Stimulated activated effector memory CD8-positive, alpha-beta T cell treated with anti-CD3 and anti-CD28 coated beads, Interleukin-12 subunit alpha, Interleukin-12 subunit beta, amount 100 ng/mL, for 72 hours (primary cell): ENCODE measurements at regions not wholly inside any gene's neighbourhood (a gene's known extent, or its start where the extent isn't known, plus 50 kb on each side); places are given as distances from the start of the nearest gene placed in this dataset.
A peak's percentile ranks its signal among the peaks of the same experiment; 100 is the strongest.

Experiments
- ATAC-seq: fragments of 150-1000 bp; cut with Tn5 transposase; 2 replicates; pipeline ENCODE4 v1.10.0; 2021
- DNase-seq, 2 donors: peaks; one replicate each; pipeline ENCODE4 v3.0.0; 2021 to 2022; ENCODE audit warnings: low spot score in 2 of 2
- H3K27ac Mint-ChIP-seq: one replicate; pipeline ENCODE4 v1.8.0; 2022; ENCODE audit warnings: mild to moderate bottlenecking, mixed read lengths
- H3K36me3 Mint-ChIP-seq: one replicate; pipeline ENCODE4 v1.8.0; 2022; ENCODE audit warnings: mild to moderate bottlenecking, mixed read lengths
- H3K4me1 Mint-ChIP-seq: one replicate; pipeline ENCODE4 v1.8.0; 2022; ENCODE audit warnings: mixed read lengths
- H3K4me3 Mint-ChIP-seq: one replicate; pipeline ENCODE4 v1.8.0; 2022; ENCODE audit warnings: mild to moderate bottlenecking, mixed read lengths
- H3K9me3 Mint-ChIP-seq: one replicate; pipeline ENCODE4 v1.8.0; 2022; ENCODE audit warnings: mixed read lengths

DNA sequence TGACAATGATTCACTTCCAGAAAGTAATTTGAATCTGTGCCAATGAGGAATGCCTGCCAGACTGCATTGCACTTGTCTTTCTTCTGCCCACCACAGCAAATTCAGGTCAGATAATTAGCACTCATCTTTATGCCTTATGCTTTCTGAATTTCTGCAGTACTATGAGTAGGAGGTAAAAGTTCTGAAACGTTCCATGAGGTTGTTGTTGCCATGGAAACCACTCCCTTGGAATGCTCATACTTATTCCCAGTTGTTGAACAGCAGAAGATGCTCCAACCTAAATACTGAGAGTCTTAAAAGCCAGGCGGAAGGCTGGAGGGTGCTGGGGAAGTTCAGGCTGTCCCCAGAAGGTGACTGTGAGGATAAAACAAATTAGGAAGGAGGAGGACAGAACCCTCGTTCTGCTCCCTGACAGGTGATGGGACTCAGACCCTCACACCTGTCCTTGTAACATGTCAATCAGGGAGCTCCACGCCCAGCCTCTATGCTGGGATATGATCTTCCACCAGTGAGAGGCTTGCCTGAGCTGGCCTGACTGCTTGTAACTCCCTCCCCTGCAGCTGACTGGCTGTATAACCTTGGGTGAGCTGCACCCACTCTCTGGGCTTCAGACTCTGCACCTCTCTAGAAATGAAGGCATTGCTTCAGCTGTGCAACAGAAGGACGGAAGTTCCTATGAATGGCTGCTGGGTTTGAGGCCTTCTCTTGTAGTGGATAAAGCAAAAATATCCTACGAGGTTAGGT lies 554.3 kb upstream of the MGMT start:
- Mint-ChIP-seq H3K4me1 (no peaks in the 10 kb centered on the region), H3K9me3 (no peaks in the 10 kb centered on the region), H3K36me3 (no peaks in the 10 kb centered on the region), H3K27ac (no peak overlapping the region), H3K4me3 (no peak overlapping the region)
- ATAC-seq, result peak; percentile 39
- DNase-seq, result no peak

DNA sequence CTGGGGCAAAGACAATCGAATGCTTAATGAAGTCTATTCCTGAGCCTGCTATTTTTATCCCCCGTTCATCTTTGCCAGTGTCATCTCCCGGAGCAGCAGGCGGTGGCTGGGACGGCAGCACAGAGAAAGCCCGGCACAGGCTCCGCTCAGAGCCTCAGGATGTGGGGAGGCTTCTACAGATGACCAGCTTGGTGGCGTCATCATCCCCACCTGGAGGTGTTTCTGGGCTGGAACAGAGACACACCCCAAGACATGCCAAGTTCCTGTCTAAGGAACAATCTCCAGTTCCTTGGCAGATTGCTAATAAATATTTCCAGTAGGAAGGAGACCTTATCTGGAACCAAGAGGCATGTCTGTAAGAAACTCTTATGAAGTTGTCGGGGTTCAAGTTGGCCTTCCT lies 552.4 kb upstream of the MGMT start:
- ATAC-seq (no peak), DNase-seq (no peak)
- H3K36me3 Mint-ChIP-seq, result no peaks in the 10 kb centered on the region
- H3K27ac Mint-ChIP-seq, result no peak overlapping the region
- H3K9me3 Mint-ChIP-seq, result no peaks in the 10 kb centered on the region
- no peak overlapping the region for H3K4me3 Mint-ChIP-seq
- H3K4me1 Mint-ChIP-seq, result no peaks in the 10 kb centered on the region

DNA sequence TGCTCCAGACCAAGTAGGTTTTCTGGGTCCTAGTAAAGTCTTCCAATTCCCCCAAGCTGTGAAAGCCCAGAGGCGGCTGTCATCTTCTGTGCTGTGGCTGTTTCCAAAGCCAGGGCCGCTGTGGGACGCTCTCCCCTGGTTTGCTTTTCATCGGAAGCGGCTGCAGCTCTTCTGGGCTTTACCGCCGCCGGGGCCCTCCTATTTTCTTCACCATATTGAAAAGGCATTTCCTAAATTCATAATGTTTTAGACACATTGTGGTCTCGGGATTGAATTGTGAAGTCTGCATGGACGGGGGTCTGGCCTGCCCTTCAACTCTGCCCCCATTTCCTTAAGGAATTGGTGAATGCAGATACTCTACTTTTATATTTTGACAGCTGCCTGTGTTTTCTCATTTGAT lies 551.4 kb upstream of the MGMT start:
- no peak overlapping the region for H3K4me3 Mint-ChIP-seq
- no peak for DNase-seq
- no peaks in the 10 kb centered on the region for H3K9me3 Mint-ChIP-seq
- H3K4me1 Mint-ChIP-seq, result no peaks in the 10 kb centered on the region
- ATAC-seq, result no peak
- no peaks in the 10 kb centered on the region for H3K36me3 Mint-ChIP-seq
- no peak overlapping the region for H3K27ac Mint-ChIP-seq

DNA sequence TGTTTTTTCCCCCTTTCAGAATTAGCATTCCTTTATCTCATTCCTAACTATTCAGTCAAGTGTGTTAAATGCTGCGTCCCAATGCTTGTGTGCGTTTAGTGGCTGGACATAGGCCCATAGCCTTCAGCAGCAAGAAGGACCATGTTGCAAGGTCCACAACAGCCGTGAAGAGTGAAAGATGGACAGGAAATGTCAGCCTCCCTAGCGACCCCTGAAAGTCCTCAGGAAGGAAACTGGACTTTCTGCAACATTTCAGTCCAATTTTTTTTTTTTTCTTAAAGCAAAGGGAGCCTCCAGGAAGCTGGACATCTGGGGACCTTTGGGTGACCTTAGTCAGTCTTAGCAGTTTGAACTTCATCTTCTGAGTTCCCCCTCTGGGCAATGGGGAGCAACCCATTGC lies 550.7 kb upstream of the MGMT start:
- ATAC-seq (no peak), DNase-seq (no peak)
- no peaks in the 10 kb centered on the region for H3K9me3 Mint-ChIP-seq
- no peak overlapping the region for H3K4me3 Mint-ChIP-seq
- no peak overlapping the region for H3K27ac Mint-ChIP-seq
- no peaks in the 10 kb centered on the region for H3K4me1 Mint-ChIP-seq
- H3K36me3 Mint-ChIP-seq, result no peaks in the 10 kb centered on the region

DNA sequence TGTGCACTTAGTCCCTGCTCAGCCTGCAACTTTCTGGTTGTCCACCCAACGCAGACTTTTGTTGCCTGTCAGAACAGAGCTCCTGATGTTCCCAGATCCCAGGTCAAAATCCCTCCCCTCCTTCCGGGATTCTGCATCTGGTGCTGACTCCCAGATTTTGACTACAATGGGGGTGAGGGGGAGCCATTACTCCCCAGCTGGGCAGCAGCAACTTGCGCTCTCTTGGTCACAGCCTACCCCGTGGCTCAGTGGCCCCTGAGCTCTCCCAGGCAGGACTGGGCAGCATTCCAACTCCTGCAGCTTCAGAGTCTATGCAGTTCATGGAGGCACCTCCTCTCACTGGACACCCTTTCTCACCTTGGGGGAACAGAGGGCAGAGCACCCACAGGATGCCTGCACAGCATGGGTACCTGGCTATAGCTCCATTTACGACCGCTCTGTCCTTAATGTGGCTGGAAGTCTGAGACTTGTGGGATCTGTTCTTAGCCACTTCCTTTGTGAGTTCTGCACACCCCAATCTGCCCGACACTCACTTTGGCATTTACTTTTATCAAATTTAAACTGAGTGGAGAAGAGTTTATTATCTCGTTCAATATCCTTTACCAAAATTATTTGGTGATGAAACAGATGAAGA lies 545.5 kb upstream of the MGMT start:
- H3K4me3 Mint-ChIP-seq, result no peak overlapping the region

DNA sequence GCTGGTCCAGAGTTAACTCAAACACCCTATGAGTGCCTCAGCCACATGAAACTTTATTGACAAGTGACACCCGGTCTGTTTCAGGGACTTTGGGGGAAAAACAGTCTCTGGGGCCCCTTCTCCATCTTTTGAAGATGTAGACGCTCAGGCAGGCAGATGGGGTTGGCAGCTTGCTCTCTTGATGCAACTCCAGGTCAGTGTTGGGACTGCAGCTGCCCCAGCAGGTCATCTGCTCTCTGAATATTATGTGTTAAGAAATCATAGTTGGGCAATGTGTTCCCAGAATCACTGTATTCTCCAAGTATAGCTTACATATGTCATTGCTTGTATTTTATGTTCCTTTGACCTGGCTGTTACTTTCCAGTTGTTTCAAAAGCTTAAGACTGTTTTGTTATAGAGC lies 544.9 kb upstream of the MGMT start:
- no peak overlapping the region for H3K4me3 Mint-ChIP-seq
- H3K9me3 Mint-ChIP-seq, result peaks cover 5% of the 10 kb centered on the region
- no peaks in the 10 kb centered on the region for H3K4me1 Mint-ChIP-seq
- no peak overlapping the region for H3K27ac Mint-ChIP-seq
- DNase-seq (no peak), ATAC-seq (no peak)
- no peaks in the 10 kb centered on the region for H3K36me3 Mint-ChIP-seq

More for the DNA sequence above, 545.5 kb upstream of the MGMT start:
- peaks cover 5% of the 10 kb centered on the region for H3K9me3 Mint-ChIP-seq
- no peak overlapping the region for H3K27ac Mint-ChIP-seq
- no peak for DNase-seq
- ATAC-seq, result no peak
- no peaks in the 10 kb centered on the region for H3K4me1 Mint-ChIP-seq
- no peaks in the 10 kb centered on the region for H3K36me3 Mint-ChIP-seq

DNA sequence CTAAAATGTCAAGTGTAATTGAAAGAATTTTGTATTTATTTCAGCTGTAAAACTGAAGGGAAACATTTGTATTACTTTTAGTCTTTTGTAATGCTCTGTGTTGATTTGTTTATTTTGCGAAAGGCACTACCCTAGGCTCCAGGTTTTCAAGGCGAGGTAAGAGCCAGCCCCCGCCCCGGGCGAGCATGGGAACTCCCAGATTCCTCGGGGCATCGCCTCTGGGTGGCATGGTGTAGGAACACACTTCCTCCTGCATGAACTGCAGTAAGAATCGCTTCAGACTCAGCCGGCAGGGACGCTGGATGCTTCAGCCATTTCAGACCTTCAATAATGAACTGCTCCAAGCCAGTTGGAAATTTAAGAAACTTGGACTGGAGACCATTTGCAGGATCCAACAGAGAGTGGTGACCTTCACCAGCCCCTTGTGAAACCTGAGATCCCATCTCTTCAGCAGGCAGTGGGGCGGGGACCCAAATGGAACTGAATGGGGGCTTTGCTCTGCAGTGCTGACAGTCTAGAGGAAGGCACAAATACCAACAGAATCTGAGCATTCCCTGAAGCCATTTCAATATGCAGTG lies 544.3 kb upstream of the MGMT start:
- DNase-seq (no peak), ATAC-seq (no peak)
- H3K4me3 Mint-ChIP-seq, result no peak overlapping the region
- H3K4me1 Mint-ChIP-seq, result no peaks in the 10 kb centered on the region
- peaks cover 5% of the 10 kb centered on the region for H3K9me3 Mint-ChIP-seq
- H3K27ac Mint-ChIP-seq, result no peak overlapping the region
- H3K36me3 Mint-ChIP-seq, result no peaks in the 10 kb centered on the region

DNA sequence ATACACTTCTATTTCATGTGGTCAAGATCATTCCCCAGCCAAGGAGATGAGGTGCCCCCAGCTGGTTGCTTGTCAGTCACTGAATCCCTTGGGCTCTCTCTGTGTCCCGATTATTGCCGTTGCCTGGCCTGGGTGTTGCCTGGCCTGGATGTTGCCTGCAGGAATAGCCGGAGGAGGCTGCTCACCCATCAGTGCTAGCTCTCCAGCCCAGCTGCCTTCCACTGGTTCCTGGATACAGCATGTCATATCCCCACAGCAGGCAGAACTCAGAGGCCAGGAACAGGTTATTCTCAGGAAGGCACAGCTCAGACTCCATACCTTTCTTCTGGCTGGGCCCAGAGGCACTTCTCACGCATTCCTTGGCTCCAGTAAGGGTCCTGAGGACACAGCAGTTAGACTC lies 542.1 kb upstream of the MGMT start:
- H3K4me1 Mint-ChIP-seq, result no peaks in the 10 kb centered on the region
- no peaks in the 10 kb centered on the region for H3K36me3 Mint-ChIP-seq
- no peak for ATAC-seq
- DNase-seq, result no peak
- no peak overlapping the region for H3K27ac Mint-ChIP-seq
- peaks cover 7% of the 10 kb centered on the region for H3K9me3 Mint-ChIP-seq
- H3K4me3 Mint-ChIP-seq, result no peak overlapping the region

DNA sequence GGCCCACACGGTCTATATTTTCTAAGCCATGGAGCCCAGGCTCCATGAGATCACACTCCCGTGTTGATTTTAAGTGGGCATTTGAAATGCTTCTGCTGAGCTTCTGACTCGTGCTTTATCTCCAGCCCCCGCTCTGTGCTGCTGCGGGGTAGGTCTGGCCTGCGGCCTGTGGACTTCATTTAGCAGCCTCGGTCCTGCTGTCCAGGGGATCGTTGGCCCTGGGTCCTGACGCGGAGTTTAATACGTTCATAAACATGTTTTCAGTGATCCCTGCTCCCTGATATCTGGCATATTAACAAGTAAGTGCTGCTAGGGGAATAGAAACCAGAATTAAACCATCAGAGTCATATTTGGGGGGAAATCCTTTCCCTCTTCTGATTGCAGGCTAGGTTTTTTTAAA lies 540.3 kb upstream of the MGMT start:
- no peaks in the 10 kb centered on the region for H3K36me3 Mint-ChIP-seq
- peaks cover 7% of the 10 kb centered on the region for H3K9me3 Mint-ChIP-seq
- no peaks in the 10 kb centered on the region for H3K4me1 Mint-ChIP-seq
- no peak overlapping the region for H3K4me3 Mint-ChIP-seq
- DNase-seq (no peak), ATAC-seq (no peak)
- no peak overlapping the region for H3K27ac Mint-ChIP-seq

DNA sequence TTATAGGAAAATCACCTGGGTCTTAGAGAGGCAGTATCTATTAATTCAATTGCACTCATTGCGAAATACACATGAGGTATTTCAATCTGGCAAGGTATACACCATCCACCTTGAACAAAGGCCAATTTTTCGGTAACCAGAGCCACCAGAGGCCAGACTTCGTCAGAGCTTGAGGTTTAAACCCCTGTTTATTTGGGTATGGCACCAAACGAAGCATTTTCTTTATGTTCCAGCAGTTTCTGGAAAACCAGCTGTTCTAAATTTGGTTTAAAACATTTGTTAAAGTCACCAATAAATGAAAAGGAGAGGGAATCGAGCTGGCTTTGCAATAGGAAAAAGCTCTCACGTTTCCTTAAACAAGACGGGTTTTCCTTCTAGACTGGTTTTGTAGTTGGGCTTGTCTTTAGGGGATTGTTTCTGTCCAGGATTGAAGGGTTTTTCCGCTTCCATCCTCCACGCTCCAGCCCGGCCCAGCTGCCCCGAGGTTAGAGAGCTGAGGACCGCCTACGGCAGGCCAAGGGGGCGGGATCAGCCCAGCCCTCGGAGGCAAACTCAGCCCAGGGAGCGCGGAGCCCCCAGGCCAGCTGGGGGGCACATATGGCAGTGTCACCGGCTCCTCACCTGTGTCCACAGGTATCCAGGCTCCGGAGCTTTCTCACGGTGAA lies 539.4 kb upstream of the MGMT start:
- Mint-ChIP-seq H3K36me3 (no peaks in the 10 kb centered on the region), H3K4me3 (no peak overlapping the region), H3K4me1 (no peaks in the 10 kb centered on the region), H3K27ac (no peak overlapping the region), H3K9me3 (peaks cover 7% of the 10 kb centered on the region)
- DNase-seq (no peak), ATAC-seq (no peak)

DNA sequence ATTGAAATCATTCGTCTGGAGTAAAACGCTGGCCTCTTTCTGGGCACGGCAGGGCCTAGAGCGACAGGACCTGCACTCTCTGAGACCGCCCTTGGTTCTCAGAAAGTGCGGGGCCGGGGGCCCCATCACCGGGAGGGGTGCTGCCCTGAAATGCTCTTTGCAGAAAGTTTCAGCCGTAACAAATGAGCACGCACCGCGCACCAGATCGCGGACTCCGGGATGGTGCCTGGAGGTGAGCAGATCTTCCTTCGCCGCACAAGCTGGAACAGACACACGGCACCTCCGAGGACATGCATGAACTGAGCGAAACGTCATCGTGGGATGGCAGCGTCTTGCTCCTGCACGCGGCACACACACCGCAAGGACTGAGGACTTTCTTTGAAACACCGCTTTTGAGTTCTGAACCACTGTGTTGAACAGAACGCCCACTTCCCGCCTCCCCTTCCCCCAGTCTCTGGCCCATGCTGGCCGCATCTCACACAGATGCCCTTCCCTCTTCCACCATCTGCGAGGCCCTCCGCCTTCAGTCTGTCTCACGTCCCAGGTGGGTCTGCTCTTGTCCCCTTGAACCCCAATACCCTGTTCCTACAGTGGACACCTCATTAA lies 538.7 kb upstream of the MGMT start:
- H3K4me1 Mint-ChIP-seq, result no peaks in the 10 kb centered on the region
- H3K36me3 Mint-ChIP-seq, result no peaks in the 10 kb centered on the region
- no peak overlapping the region for H3K4me3 Mint-ChIP-seq
- no peak overlapping the region for H3K27ac Mint-ChIP-seq
- peaks cover 7% of the 10 kb centered on the region for H3K9me3 Mint-ChIP-seq
- ATAC-seq (no peak), DNase-seq (no peak)

DNA sequence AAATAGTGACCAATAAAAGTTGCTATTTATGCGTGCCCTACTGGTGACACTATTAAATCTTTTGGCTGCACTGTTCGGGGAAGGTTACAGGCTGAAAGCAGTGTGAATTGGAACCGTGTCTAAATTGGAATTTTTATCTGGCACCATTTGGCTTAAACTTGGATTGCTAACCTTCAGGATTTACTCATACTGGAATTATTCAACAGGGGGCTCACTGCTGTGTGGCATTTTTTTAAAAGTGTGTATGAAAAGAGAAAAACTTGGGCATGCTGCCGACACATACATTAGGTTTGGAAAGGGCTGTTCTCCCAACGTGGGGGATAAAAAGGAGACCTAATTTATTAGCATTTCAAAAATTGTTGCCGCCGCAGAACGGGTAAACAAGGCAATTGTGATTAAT lies 537.9 kb upstream of the MGMT start:
- H3K4me3 Mint-ChIP-seq, result no peak overlapping the region
- no peak overlapping the region for H3K27ac Mint-ChIP-seq
- H3K4me1 Mint-ChIP-seq, result no peaks in the 10 kb centered on the region
- DNase-seq (no peak), ATAC-seq (no peak)
- H3K9me3 Mint-ChIP-seq, result peaks cover 7% of the 10 kb centered on the region
- no peaks in the 10 kb centered on the region for H3K36me3 Mint-ChIP-seq

DNA sequence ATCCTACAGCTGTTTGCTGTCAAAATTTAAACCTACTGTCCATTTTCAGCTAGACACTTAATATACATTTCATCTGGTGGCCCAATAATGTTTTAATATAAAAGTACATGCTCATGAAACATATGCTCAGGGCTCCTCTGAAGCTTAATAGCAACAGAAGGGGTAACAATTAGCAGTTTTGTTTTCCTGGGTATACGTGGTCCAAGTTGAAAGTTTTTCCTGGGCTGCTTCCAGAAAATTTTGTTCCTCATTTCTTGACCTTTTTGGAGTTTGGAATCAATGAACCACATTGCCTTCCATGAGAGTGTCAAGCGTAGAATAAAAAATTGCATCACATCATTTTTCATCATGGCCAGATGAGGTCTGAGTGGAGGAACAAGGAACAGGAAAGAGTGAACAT lies 537.3 kb upstream of the MGMT start:
- H3K4me3 Mint-ChIP-seq, result no peak overlapping the region
- peaks cover 2% of the 10 kb centered on the region for H3K9me3 Mint-ChIP-seq
- H3K27ac Mint-ChIP-seq, result no peak overlapping the region
- ATAC-seq (no peak), DNase-seq (no peak)
- no peaks in the 10 kb centered on the region for H3K36me3 Mint-ChIP-seq
- H3K4me1 Mint-ChIP-seq, result no peaks in the 10 kb centered on the region

DNA sequence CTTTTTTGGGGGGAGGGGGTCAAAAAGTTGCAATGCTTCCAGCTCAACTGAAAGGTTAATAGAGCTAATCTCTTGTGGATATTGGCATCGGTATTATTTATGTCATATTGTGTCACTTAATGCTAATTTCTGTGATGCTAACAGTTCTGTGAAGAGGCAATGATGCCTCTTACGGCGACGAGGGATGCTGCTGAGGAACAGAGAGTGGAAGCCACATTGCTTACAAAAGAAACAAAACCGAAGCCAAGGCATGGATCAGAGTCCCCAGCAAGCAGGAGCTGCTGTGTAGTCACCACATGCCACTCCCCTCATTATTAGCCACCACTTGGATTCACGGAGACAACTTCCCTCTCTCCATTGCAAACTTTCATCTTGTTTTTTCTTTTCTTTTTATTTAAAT lies 536.5 kb upstream of the MGMT start:
- Mint-ChIP-seq H3K36me3 (no peaks in the 10 kb centered on the region), H3K27ac (no peak overlapping the region), H3K4me1 (no peaks in the 10 kb centered on the region), H3K9me3 (peaks cover 2% of the 10 kb centered on the region), H3K4me3 (no peak overlapping the region)
- DNase-seq (no peak), ATAC-seq (no peak)

DNA sequence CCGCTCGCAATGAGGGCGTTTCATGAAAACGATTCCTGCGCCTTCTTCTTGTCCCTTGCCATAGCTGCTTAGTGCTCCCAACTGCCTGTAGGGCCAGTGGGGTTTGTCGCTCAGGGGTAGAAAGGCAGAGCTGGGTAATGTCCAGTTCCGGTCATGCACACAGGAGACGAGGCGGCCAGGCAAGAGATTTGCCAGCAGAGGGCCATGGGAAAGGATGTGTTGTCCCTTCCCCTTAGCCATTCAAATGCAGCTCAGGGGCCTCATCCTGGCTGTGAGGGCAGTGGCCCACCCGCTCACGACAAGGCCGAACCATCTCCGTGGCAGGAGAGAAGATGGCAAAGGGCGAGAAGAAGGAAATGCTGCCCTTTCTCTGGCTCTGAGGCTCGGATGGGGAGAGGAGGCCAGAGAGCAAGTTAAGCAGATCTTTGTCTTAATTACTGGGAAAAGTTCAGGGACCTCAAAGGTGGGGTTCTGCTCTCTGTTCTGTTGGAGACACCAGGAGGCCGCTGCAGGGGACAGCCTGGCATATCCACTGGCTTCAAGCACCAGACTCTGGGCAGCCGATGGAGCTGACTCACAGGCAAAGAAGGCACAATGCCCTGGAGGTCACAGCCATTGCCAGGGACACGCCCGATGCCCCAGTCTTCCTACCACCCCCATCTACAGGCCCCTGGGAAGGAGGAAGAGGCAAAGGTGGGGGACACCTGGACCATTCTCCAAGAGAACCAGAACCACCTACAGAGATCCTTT lies 534.8 kb upstream of the MGMT start:
- H3K36me3 Mint-ChIP-seq, result no peaks in the 10 kb centered on the region

More for the DNA sequence above, 534.8 kb upstream of the MGMT start:
- DNase-seq, result no peak
- peak; percentile 16 for ATAC-seq
- no peak overlapping the region for H3K27ac Mint-ChIP-seq
- H3K4me3 Mint-ChIP-seq, result no peak overlapping the region
- no peaks in the 10 kb centered on the region for H3K4me1 Mint-ChIP-seq
- H3K9me3 Mint-ChIP-seq, result peaks cover 2% of the 10 kb centered on the region
